HK-2 (cell line): ENCODE measurements at regions not wholly inside any gene's neighbourhood (a gene's known extent, or its start where the extent isn't known, plus 50 kb on each side); places are given as distances from the start of the nearest gene placed in this dataset.
A peak's percentile ranks its signal among the peaks of the same experiment; 100 is the strongest.
"Not testable (repeated sequence)": the region's sequence is repeated elsewhere in the genome, so short reads cannot be mapped to it uniquely, and the experiment has no call there.

ENCODE experiments used
- DNase-seq: peaks from one replicate; pipeline ENCODE4 v3.0.0-alpha.2; 2018; ENCODE audit not compliant: unreplicated experiment

DNA sequence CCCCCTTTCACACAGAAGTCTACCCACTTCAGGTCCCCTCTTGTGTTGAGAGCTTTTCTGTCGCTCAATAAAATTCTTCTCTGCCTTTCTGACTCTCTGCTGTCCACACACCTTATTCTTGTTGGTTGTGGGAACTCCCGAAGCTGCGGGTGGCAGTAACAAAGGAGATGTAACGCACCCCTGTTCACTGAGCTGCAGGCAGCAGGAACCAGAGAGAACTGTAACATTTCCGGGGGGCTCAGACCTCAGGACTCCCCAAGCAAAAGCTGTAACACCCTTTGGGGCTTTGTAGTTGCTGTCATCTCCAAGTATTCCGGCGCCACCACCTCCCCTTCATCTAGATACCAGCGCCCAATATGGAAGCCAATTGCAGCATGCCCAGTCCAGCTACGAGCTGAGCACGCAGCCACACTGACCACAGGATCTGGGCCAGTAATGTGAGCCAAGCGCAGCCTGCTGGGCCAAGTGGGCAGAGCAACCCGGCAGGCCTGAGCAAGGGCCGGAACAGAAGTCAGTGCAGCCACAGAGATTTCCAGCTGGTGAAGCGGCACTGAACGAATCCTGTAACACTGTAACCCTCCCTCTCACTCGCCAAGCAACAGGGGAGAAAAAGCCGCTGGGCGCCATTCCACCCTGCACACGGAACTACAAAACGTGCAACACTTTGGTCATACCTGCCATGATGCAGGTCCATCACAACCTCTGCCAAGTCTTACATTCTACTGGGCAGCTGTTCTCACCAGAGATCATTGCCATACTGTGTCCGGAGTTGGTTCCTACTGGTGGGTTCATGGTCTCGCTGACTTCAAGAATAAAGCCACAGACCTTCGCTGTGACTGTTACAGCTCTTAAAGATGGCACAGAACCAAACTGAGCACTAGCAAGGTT, 194.3 kb downstream of the SPATA31A6 start:
- DNase-seq, result not testable (repeated sequence)

DNA sequence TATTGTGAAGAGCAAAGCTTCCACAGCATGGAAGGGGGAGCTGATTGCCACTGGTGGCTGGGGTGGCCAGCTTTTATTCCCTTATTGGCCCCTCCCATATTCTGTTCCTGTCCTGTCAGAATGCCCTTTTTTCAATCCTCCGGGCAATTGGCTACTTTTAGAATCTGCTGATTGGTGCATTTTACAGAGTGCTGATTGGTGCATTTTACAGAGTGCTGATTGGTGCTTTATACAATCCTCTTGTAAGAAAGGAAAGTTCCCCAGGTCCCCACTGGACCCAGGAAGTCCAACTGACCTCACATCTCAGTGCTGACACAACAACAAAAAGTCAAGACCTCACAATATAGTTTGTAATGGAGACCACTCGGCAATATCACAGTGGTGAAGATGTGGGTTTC, 195.0 kb downstream of the SPATA31A6 start:
- no peak for DNase-seq

DNA sequence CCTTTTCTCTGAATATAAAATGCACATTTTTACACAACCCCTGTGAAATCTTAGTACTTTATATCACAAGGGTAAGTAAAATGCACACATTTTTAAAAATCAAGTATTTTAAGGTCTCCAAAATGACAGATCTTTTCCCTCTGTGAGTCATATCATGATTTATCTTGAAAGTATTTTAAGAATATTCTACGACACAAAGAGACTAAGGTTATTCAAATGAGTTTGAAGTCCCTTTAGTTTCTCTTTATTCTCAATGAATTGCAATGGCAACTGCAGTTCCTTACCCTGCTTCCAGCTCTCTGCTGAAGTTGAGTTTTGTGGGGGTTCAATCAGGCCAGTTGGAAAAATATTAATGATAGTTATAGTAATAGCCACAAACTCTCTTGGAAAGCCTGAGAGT, 196.1 kb downstream of the SPATA31A6 start:
- DNase-seq, result not testable (repeated sequence)

DNA sequence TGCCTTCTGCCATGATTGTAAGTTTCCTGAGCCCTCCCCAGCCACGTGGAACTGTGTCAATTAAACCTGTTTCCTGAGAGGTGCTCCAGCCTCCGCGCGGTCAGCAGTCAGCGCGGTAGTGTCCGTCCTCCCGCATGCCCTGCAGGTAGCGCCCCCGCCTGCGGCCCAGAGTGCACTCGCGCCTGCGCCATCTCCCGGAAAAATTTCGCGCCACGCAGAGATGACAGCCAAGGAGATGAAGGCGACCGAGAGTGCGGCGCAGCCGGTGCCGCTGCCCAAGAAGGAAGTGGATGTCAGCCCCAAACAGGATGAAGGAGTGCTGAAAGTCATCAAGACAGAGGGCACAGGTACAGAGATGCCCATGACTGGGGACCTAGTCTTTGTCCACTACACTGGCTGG, 201.1 kb downstream of the SPATA31A6 start:
- DNase-seq, result not testable (repeated sequence)

DNA sequence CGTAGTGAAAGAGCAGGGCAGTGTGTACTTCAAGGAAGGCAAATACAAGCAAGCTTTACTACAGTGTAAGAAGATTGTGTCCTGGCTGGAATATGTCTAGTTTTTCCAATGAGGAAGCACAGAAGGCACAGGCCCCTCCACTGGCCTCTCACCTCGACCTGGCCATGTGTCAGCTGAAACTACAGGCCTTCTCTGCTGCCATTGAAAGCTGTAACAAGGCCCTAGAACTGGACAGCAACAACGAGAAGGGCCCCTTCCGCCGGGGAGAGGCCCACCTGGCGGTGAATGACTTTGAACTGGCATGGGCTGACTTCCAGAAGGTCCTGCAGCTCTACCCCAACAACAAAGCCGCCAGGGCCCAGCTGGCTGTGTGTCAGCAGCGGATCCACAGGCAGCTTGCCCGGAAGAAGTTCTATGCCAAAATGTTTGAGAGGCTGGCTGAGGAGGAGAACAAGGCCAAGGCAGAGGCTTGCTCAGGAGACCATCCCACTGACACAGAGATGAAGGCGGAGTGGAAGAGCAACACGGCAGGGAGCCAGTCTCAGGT, 202.2 kb downstream of the SPATA31A6 start:
- not testable (repeated sequence) for DNase-seq

DNA sequence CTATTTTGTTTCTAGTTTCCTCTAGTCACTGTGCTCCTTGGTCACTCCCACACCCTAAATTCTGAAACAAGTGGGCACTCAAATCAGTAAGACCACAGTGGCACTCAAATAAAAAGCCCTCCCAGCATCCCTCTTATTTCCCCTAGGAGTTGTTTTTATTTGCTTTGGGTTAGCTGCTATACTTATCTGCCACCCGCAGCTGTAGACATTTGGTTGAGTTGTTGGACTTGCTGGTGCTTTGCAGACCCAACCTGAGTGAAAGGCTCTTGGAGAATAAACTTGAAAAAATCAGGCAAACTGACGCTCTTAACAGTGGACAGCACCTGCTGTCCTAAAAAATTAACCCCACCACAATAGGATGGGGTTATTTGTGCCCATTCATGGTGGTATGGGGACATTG, 203.0 kb downstream of the SPATA31A6 start:
- no peak for DNase-seq

GRCh38 chr9:42388146-42388690, 204.8 kb downstream of the SPATA31A6 start:
- DNase-seq, result no peak

GRCh38 chr9:42388846-42389245, 205.4 kb downstream of the SPATA31A6 start:
- DNase-seq, result no peak

GRCh38 chr9:42392773-42393455, 209.5 kb downstream of the SPATA31A6 start:
- not testable (repeated sequence) for DNase-seq

DNA sequence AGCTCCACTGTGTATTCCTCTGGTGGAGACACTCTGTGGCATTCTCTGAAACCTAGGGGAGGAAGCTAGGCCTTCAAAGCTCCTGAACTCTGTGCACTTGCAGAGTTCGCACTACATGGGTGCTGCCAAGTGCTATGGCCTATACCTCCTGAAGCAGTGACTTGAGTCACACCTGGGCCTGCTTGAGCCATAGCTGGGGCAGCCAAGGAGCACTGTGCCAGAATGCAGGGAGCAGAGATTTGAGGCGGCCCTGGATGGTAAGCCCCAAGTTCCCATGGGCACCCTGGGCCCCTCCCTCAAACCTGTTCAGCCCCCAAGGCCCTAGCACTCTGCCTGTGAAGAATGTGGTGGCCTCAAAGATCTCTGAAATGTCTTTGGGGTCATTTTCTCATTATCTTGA, 212.9 kb downstream of the SPATA31A6 start:
- DNase-seq, result no peak

GRCh38 chr9:42397336-42397735, 213.9 kb downstream of the SPATA31A6 start:
- peak; percentile 20 for DNase-seq

- DNase-seq, result not testable (repeated sequence)
Observed at GRCh38 chr9:42402919-42403318, 219.5 kb downstream of the SPATA31A6 start.

GRCh38 chr9:42409581-42409980, 226.1 kb downstream of the SPATA31A6 start:
- not testable (repeated sequence) for DNase-seq

DNA sequence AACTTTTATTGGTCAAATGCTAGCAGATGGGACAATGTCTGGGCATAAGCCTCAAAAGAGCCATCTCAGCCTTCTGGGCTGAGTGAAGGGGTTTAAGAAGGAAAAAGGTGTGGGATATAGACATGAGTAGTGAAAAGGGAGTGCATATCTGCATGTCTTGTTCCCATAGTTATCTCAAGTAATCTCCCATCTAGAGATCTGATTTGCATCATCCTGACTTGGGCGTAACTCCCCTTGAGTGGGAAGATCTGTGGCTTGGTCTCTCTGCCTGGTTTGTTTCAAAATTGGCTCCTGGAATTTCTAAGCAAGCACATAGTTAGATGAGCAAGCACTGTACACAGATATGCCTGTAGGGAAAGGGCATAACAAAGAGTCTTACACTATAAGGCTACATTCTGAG, 228.9 kb downstream of the SPATA31A6 start:
- not testable (repeated sequence) for DNase-seq

DNA sequence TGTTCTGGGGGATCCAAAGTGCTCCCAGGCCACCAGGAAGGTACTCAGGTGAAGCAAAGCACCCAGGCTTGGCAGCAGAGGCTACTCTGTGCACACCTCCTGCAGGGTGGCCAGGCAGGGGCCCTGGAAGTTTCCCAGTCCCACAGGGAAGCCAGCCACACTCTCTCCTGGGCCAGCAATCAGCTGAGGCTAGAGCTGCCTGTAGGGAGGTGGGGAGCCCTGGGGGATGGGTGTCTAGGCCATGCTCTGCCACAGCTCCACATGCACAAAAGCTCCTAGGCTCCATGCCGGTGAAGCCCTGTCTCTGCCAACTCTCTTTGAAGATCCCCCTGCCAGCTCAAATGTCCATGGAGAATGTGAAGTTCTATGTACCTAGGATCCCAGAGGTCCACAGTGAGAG, 231.4 kb downstream of the SPATA31A6 start:
- not testable (repeated sequence) for DNase-seq

DNA sequence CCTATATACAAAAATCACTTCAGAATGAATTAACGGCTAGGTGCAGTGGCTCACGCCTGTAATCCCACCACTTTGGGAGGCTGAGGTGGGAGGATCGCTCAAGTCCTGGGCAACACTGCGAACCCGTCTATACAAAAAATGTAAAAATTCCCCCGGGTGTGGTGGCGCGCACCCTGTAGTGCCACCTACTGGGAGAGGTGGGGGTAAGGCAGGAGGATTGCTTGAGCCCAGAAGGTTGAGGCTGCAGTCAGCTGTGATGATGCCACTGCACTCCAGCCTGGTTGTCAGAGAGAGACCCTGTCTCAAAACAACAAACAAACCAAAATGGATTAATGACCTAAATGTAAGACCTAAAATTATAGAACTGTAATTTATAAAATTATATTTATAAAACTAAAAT, 236.2 kb downstream of the SPATA31A6 start:
- not testable (repeated sequence) for DNase-seq

DNA sequence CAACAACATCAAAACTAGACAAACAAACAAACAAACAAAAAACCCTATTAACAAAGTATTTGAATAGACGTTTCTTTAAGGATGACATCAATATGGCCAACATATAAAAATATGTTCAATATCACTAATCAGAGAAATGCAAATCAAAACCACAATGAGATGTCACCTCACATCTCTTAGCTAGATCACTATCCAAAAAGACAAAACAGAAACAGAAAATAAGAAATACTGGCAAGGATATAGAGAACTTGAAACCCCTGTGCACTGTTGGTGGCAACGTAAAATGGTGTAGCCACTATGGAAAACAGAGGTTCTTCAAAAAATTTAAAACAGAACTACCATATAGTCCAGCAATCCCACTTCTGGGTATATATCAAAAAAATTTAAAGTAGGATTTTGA, 236.9 kb downstream of the SPATA31A6 start:
- DNase-seq, result not testable (repeated sequence)

GRCh38 chr9:42421630-42422029, 238.2 kb downstream of the SPATA31A6 start:
- not testable (repeated sequence) for DNase-seq

- not testable (repeated sequence) for DNase-seq
Observed at GRCh38 chr9:42430674-42431615, 247.5 kb downstream of the SPATA31A6 start.

DNA sequence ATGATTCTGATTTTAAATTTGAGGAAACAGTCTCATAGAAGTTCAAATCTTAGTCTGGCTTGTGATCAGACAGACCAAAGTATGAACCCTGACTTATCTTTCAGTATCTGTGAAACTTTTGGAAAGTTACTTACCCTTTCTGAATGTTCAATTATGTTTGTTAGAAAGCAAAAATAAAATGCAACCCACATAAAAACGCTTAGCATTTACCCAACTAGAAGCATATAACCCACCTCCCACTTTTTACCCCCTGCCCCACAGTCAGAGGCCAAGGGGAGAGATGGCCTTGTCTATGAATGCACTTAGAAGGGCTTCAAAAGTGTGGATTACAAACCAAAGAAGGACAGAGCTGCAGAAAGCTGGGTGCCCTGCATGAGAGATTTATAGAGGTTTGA, 248.2 kb downstream of the SPATA31A6 start:
- DNase-seq, result not testable (repeated sequence)
